ENCODE measurements at regions not wholly inside any gene's neighbourhood (a gene's known extent, or its start where the extent isn't known, plus 50 kb on each side); places are given as distances from the start of the nearest gene placed in this dataset.

DNA sequence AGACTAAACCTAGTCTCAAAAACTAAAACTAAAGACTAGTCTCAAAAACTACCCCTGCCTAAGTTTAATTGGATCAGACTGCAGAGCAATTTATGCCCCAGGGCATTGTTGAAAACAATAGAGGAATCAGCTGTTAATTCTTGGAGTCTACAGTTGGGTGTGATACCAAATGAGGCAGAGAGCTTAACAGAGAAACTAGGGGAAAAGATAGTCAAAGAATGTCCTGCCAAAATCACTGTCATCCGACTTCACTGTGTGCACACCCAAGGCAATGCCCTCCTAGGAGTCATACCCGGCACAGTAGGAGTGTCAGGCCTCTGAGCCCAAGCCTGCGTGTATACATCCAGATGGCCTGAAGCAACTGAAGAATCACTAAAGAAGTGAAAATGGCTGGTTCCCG, 90.5 kb upstream of the TOMM7 start:
- Histone ChIP-seq H3K9me3 (ENCODE audit: control insufficient read depth in 4 of 4, low read length in 3 of 4) (no peaks in the 10 kb centered on the region), H3K27me3 (ENCODE audit: control insufficient read depth in 4 of 4, insufficient read depth in 4 of 4, low read length in 3 of 4) (no peaks in the 10 kb centered on the region), H3K27ac (ENCODE audit: low read depth in 1 of 2, low read length in 2 of 2) (no peak overlapping the region), H3K4me3 (ENCODE audit: low read depth in 1 of 3, low read length in 3 of 3) (no peak overlapping the region), H3K36me3 (ENCODE audit: control insufficient read depth in 4 of 4, insufficient read depth in 3 of 4, low read depth in 1 of 4, low read length in 3 of 4) (no peaks in the 10 kb centered on the region), H3K4me1 (ENCODE audit: control insufficient read depth in 4 of 4, insufficient read depth in 4 of 4, low read length in 3 of 4) (no peaks in the 10 kb centered on the region), H3K9ac (ENCODE audit: low read depth in 1 of 2, low read length in 2 of 2) (no peak overlapping the region)
- DNase-seq (ENCODE audit: low spot score) = no peak
- TF ChIP-seq JUND (IDR thresholded peaks at IDR 0.05) (no peak), YY1 (IDR thresholded peaks at IDR 0.05) (no peak), RAD21 (IDR thresholded peaks at IDR 0.05) (no peak), GABPA (IDR thresholded peaks at IDR 0.05 in 1 of 2, conservative IDR thresholded peaks at IDR 0.05 in 1 of 2) (no peak), FOXA2 (IDR thresholded peaks at IDR 0.05) (no peak), SP1 (IDR thresholded peaks at IDR 0.05) (no peak), TAF1 (conservative IDR thresholded peaks at IDR 0.05) (no peak), NR2F2 (IDR thresholded peaks at IDR 0.05) (no peak), RXRA (IDR thresholded peaks at IDR 0.05) (no peak)
- TF ChIP-seq, protein P1, sequence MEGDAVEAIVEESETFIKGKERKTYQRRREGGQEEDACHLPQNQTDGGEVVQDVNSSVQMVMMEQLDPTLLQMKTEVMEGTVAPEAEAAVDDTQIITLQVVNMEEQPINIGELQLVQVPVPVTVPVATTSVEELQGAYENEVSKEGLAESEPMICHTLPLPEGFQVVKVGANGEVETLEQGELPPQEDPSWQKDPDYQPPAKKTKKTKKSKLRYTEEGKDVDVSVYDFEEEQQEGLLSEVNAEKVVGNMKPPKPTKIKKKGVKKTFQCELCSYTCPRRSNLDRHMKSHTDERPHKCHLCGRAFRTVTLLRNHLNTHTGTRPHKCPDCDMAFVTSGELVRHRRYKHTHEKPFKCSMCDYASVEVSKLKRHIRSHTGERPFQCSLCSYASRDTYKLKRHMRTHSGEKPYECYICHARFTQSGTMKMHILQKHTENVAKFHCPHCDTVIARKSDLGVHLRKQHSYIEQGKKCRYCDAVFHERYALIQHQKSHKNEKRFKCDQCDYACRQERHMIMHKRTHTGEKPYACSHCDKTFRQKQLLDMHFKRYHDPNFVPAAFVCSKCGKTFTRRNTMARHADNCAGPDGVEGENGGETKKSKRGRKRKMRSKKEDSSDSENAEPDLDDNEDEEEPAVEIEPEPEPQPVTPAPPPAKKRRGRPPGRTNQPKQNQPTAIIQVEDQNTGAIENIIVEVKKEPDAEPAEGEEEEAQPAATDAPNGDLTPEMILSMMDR (IDR thresholded peaks at IDR 0.05; ENCODE audit: low read depth, low read length, missing input control) = no peak
- TF ChIP-seq, protein P2, sequence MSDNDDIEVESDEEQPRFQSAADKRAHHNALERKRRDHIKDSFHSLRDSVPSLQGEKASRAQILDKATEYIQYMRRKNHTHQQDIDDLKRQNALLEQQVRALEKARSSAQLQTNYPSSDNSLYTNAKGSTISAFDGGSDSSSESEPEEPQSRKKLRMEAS (IDR thresholded peaks at IDR 0.05) = no peak
- TF ChIP-seq, protein P3, sequence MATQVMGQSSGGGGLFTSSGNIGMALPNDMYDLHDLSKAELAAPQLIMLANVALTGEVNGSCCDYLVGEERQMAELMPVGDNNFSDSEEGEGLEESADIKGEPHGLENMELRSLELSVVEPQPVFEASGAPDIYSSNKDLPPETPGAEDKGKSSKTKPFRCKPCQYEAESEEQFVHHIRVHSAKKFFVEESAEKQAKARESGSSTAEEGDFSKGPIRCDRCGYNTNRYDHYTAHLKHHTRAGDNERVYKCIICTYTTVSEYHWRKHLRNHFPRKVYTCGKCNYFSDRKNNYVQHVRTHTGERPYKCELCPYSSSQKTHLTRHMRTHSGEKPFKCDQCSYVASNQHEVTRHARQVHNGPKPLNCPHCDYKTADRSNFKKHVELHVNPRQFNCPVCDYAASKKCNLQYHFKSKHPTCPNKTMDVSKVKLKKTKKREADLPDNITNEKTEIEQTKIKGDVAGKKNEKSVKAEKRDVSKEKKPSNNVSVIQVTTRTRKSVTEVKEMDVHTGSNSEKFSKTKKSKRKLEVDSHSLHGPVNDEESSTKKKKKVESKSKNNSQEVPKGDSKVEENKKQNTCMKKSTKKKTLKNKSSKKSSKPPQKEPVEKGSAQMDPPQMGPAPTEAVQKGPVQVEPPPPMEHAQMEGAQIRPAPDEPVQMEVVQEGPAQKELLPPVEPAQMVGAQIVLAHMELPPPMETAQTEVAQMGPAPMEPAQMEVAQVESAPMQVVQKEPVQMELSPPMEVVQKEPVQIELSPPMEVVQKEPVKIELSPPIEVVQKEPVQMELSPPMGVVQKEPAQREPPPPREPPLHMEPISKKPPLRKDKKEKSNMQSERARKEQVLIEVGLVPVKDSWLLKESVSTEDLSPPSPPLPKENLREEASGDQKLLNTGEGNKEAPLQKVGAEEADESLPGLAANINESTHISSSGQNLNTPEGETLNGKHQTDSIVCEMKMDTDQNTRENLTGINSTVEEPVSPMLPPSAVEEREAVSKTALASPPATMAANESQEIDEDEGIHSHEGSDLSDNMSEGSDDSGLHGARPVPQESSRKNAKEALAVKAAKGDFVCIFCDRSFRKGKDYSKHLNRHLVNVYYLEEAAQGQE (IDR thresholded peaks at IDR 0.05) = no peak
- 95% methylated on average over 4 of the region's 4 CpGs for WGBS

DNA sequence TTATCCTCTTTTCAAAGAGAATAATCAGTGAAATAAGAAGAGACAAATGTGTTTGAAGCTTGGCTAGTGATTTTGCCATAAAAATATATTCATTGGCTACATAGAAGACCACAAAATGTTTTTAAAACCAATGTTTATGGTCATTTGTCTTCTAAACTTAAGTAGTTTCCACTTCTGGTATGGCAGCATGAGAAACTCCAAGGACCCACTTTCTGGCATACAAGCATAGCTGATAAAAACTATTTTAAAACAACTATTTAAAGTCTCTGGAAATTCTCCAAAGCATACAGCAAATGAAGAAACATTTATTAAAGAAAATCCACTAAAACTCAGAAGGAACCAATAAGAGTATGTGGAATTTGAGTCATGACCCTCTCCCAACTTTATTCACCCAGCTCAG, 89.2 kb upstream of the TOMM7 start:
- TF ChIP-seq FOXA1 (IDR thresholded peaks at IDR 0.05) (no peak), EGR1 (IDR thresholded peaks at IDR 0.05; ENCODE audit: low read depth in 2 of 2) (no peak), YY1 (IDR thresholded peaks at IDR 0.05) (no peak), TAF1 (conservative IDR thresholded peaks at IDR 0.05) (no peak), JUND (IDR thresholded peaks at IDR 0.05) (no peak), NR2F2 (IDR thresholded peaks at IDR 0.05) (no peak), FOXA2 (IDR thresholded peaks at IDR 0.05) (no peak), SP1 (IDR thresholded peaks at IDR 0.05) (no peak), RXRA (IDR thresholded peaks at IDR 0.05) (no peak), GABPA (IDR thresholded peaks at IDR 0.05 in 1 of 2, conservative IDR thresholded peaks at IDR 0.05 in 1 of 2) (no peak), RAD21 (IDR thresholded peaks at IDR 0.05) (no peak), HNF4A (conservative IDR thresholded peaks at IDR 0.05) (no peak), HNF4G (IDR thresholded peaks at IDR 0.05) (no peak)
- TF ChIP-seq, protein P2 (IDR thresholded peaks at IDR 0.05) = no peak
- TF ChIP-seq, protein P3 (IDR thresholded peaks at IDR 0.05) = no peak
- TF ChIP-seq, protein P1 (IDR thresholded peaks at IDR 0.05; ENCODE audit: low read depth, low read length, missing input control) = no peak
- TF ChIP-seq, protein P4, sequence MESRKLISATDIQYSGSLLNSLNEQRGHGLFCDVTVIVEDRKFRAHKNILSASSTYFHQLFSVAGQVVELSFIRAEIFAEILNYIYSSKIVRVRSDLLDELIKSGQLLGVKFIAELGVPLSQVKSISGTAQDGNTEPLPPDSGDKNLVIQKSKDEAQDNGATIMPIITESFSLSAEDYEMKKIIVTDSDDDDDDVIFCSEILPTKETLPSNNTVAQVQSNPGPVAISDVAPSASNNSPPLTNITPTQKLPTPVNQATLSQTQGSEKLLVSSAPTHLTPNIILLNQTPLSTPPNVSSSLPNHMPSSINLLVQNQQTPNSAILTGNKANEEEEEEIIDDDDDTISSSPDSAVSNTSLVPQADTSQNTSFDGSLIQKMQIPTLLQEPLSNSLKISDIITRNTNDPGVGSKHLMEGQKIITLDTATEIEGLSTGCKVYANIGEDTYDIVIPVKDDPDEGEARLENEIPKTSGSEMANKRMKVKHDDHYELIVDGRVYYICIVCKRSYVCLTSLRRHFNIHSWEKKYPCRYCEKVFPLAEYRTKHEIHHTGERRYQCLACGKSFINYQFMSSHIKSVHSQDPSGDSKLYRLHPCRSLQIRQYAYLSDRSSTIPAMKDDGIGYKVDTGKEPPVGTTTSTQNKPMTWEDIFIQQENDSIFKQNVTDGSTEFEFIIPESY (IDR thresholded peaks at IDR 0.05) = no peak
- no peaks in the 10 kb centered on the region for H3K9me3 ChIP-seq (ENCODE audit: control insufficient read depth in 4 of 4, low read length in 3 of 4)
- DNase-seq (ENCODE audit: low spot score) = no peak
- H3K36me3 ChIP-seq (ENCODE audit: control insufficient read depth in 4 of 4, insufficient read depth in 3 of 4, low read depth in 1 of 4, low read length in 3 of 4) = no peaks in the 10 kb centered on the region
- no peaks in the 10 kb centered on the region for H3K4me1 ChIP-seq (ENCODE audit: control insufficient read depth in 4 of 4, insufficient read depth in 4 of 4, low read length in 3 of 4)
- H3K4me3 ChIP-seq (ENCODE audit: low read depth in 1 of 3, low read length in 3 of 3) = no peak overlapping the region
- H3K27ac ChIP-seq (ENCODE audit: low read depth in 1 of 2, low read length in 2 of 2) = no peak overlapping the region
- H3K27me3 ChIP-seq (ENCODE audit: control insufficient read depth in 4 of 4, insufficient read depth in 4 of 4, low read length in 3 of 4) = no peaks in the 10 kb centered on the region
- no peak overlapping the region for H3K9ac ChIP-seq (ENCODE audit: low read depth in 1 of 2, low read length in 2 of 2)

Data from liver (tissue), 8 donors.